ENCODE measurements at regions not wholly inside any gene's neighbourhood (a gene's known extent, or its start where the extent isn't known, plus 50 kb on each side); places are given as distances from the start of the nearest gene placed in this dataset.

GRCh38 chr16:63650550-63650949 lies 1471.3 kb downstream of the CDH11 start:
- no peak for TF ChIP-seq POLR2AphosphoS5 (IDR thresholded peaks at IDR 0.05; ENCODE audit: insufficient read depth in 1 of 2, low read depth in 1 of 2)
- no peak for TF ChIP-seq CTCF (IDR thresholded peaks at IDR 0.05)
- no peak for TF ChIP-seq POLR2A (IDR thresholded peaks at IDR 0.05)

Data from vagina (tissue), 2 donors.